Ascending aorta (tissue), 2 donors: ENCODE measurements at regions not wholly inside any gene's neighbourhood (a gene's known extent, or its start where the extent isn't known, plus 50 kb on each side); places are given as distances from the start of the nearest gene placed in this dataset.

ENCODE experiments used
- DNase-seq, 2 donors: peaks; one replicate each; pipeline ENCODE4 v3.0.0-alpha.2; 2019; ENCODE audit warnings: low spot score in 2 of 2
- H3K27ac ChIP-seq, 2 donors: fragments of 200-600 bp; sonication (generic); one replicate each; pipeline ENCODE4 v1.5.1; 2016 to 2017; ENCODE audit warnings: mild to moderate bottlenecking in 1 of 2
- H3K27me3 ChIP-seq: fragments of 200-600 bp; sonication (generic); one replicate; pipeline ENCODE4 v1.5.1; 2017
- H3K36me3 ChIP-seq, 2 donors: fragments of 200-600 bp; sonication (generic); one replicate each; pipeline ENCODE4 v1.5.1; 2016
- H3K4me1 ChIP-seq, 2 donors: fragments of 200-600 bp; sonication (generic); one replicate each; pipeline ENCODE4 v1.5.1; 2016 to 2017; ENCODE audit warnings: mild to moderate bottlenecking in 1 of 2
- H3K4me3 ChIP-seq, 2 donors: fragments of 200-600 bp; sonication (generic); one replicate each; pipeline ENCODE4 v1.5.1; 2016 to 2017; ENCODE audit warnings: mild to moderate bottlenecking in 1 of 2
- H3K9me3 ChIP-seq, 2 donors: fragments of 200-600 bp; sonication (generic); one replicate each; pipeline ENCODE4 v1.5.1; 2016
- CTCF ChIP-seq, 3 experiments: fragments of 200-600 bp in 2 of 3; fragments of 450-650 bp in 1 of 3; sonication (generic) in 2 of 3; IDR thresholded peaks; one replicate each; pipeline ENCODE4 v1.5.1; 2016 to 2019; ENCODE audit warnings: antibody characterized with exemption in 3 of 3, mild to moderate bottlenecking in 1 of 3, moderate library complexity in 1 of 3
- intact Hi-C: fragments of 100-400 bp; cut with DNase I; formaldehyde crosslinking; loops from one replicate; pipeline ENCODE4 v1.15.1; 2023

DNA sequence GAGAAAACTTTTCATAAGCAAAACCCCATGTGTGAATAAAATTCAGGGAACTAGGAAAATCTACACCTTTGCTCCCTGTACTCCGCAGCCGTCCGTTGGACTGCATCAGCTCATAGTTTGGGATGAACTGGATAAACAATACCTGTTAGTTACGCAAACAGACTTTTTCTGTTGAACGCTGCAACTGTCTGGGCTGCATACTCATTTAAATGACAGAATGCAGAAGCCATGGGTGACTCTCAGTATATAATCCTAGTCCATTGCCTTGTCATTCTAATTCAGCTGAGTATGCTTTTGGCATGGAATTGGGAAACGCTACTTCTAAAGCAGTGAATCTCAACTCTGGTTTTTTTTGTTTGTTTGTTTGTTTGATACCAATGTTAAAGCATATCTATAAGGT lies 151.6 kb downstream of the SLITRK1 start:
- H3K36me3 ChIP-seq = no peaks in the 10 kb centered on the region
- intact Hi-C loops = no loop called here
- TF ChIP-seq CTCF (IDR thresholded peaks at IDR 0.05) = no peak
- H3K4me3 ChIP-seq = no peak overlapping the region
- no peaks in the 10 kb centered on the region for H3K4me1 ChIP-seq
- H3K9me3 ChIP-seq = no peaks in the 10 kb centered on the region
- no peak for DNase-seq
- no peak overlapping the region for H3K27ac ChIP-seq
- no peaks in the 10 kb centered on the region for H3K27me3 ChIP-seq

DNA sequence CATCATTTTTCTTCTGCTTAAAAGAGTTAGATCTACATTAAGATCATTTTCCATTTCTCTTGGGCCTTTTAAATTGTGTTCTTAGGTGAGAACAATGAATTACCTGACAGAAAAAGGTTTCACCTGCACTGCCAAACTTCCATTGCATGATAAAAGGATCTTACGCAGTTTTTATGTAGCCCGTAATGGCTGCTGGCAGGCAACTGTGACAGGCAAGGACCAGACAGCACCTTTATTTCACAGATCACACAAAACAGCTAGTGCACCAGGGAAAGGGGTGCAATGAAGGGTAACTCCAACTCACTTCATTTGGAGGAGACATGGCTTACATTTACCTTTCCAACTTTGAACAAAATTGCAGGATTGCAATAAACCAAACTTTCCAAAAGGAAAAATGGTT lies 159.8 kb downstream of the SLITRK1 start:
- no peaks in the 10 kb centered on the region for H3K27me3 ChIP-seq
- no peak for TF ChIP-seq CTCF (IDR thresholded peaks at IDR 0.05)
- intact Hi-C loops = no loop called here
- H3K36me3 ChIP-seq = no peaks in the 10 kb centered on the region
- H3K4me1 ChIP-seq = no peaks in the 10 kb centered on the region
- H3K9me3 ChIP-seq = no peaks in the 10 kb centered on the region
- no peak for DNase-seq
- H3K27ac ChIP-seq = no peak overlapping the region
- no peak overlapping the region for H3K4me3 ChIP-seq

DNA sequence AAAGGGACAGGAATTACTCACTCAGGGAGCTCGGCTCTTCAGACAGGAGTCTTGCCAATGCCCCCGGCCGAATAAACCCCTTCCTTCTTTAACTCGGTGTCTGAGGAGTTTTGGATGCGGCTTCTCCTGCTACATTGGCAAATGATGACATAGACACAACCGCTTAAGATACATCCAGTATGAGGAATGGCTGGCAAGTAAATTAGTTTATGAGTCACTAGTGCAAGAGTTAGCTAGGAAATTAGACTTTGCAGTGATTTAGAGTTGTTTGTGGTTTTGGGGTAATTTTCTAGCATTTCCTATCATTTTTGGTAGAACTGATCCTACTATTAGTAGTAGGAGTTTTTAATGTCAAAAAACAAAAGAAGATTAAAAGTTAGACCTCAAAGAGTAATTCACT lies 166.2 kb downstream of the SLITRK1 start:
- intact Hi-C loops = no loop called here
- TF ChIP-seq CTCF (IDR thresholded peaks at IDR 0.05) = no peak

GRCh38 chr13:83714236-83714635 lies 168.0 kb downstream of the SLITRK1 start:
- Histone ChIP-seq H3K36me3 (no peaks in the 10 kb centered on the region), H3K4me3 (no peak overlapping the region), H3K27ac (no peak overlapping the region), H3K27me3 (no peaks in the 10 kb centered on the region), H3K9me3 (no peaks in the 10 kb centered on the region), H3K4me1 (no peaks in the 10 kb centered on the region)
- intact Hi-C loops = no loop called here
- TF ChIP-seq CTCF (IDR thresholded peaks at IDR 0.05) = no peak
- DNase-seq = no peak

More for the DNA sequence above, 166.2 kb downstream of the SLITRK1 start:
- DNase-seq = no peak
- no peaks in the 10 kb centered on the region for H3K4me1 ChIP-seq
- H3K27me3 ChIP-seq = no peaks in the 10 kb centered on the region
- no peak overlapping the region for H3K4me3 ChIP-seq
- H3K36me3 ChIP-seq = no peaks in the 10 kb centered on the region
- no peaks in the 10 kb centered on the region for H3K9me3 ChIP-seq
- H3K27ac ChIP-seq = no peak overlapping the region

DNA sequence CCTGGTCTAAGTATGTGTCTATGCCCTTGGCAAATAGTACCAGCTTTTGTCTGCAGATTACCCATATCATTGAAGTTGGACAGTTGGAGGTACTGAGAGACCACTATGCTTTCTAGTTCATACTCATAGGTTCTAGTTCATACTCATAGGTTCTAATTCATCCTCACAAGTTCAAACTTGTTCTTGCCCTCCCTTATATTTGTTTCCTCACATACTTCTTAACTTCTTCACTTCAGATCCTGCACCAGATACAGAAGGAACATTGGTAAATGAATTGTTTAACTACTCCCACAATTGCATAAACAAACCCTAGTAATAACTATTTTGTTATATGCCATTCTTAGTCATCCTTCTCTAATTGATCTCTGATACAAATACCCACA lies 172.2 kb downstream of the SLITRK1 start:
- Histone ChIP-seq H3K36me3 (no peaks in the 10 kb centered on the region), H3K4me3 (no peak overlapping the region)
- intact Hi-C loops = no loop called here

More for the DNA sequence above, 172.2 kb downstream of the SLITRK1 start:
- Histone ChIP-seq H3K27ac (no peak overlapping the region), H3K9me3 (no peaks in the 10 kb centered on the region), H3K4me1 (no peaks in the 10 kb centered on the region), H3K27me3 (no peaks in the 10 kb centered on the region)
- TF ChIP-seq CTCF (IDR thresholded peaks at IDR 0.05) = no peak
- no peak for DNase-seq
